Stimulated activated CD4-positive, alpha-beta T cell treated with anti-CD3 and anti-CD28 coated beads, Interleukin-1b, Interleukin-23, amount 100 ng/mL, for 48 hours (primary cell): ENCODE measurements at regions not wholly inside any gene's neighbourhood (a gene's known extent, or its start where the extent isn't known, plus 50 kb on each side); places are given as distances from the start of the nearest gene placed in this dataset.

Experiments used
- DNase-seq: peaks from one replicate; pipeline ENCODE4 v3.0.0-alpha.2; 2020

DNA sequence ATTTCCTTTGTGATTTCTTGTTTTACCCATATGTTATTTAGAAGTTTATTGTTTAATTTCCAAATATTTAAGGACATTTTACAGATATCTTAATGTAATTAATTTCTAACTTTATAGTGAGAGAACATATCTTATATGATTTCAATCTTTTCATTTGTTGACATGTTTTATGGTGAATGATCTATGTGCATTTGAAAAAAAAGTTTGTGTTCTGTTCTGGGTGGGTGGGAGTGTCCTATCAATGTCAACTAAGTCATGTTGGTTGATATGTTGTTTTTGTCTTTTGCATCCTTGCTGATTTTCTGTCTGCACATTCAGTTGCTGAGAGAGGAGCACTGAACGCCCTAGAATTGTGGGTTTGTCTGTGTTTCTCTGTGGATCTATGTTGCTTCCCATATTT, 50.3 kb upstream of the CBFA2T3 start:
- no peak for DNase-seq

- DNase-seq, result peak; percentile 55
Observed at GRCh38 chr16:89031715-89032659, 55.0 kb upstream of the CBFA2T3 start.

DNA sequence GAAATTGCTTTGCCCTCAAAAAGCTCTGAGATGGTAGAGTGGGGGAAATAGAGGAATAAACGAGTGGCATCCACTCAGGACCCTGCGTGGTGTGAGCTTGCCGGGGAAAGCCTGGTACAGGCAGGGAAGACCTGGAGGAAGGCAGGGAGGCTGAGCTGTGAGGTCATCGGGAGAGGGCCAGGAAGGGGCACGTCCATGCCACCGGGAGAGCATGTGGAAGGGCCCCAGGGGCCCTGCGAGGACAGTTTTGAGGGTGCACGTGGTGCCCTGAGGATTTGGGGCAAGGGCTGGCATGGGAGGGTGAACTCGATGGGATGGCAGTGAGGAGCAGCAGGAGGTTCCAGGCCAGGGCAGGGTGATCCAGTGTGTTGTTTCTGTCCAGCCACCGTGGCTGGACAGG, 56.3 kb upstream of the CBFA2T3 start:
- no peak for DNase-seq

DNA sequence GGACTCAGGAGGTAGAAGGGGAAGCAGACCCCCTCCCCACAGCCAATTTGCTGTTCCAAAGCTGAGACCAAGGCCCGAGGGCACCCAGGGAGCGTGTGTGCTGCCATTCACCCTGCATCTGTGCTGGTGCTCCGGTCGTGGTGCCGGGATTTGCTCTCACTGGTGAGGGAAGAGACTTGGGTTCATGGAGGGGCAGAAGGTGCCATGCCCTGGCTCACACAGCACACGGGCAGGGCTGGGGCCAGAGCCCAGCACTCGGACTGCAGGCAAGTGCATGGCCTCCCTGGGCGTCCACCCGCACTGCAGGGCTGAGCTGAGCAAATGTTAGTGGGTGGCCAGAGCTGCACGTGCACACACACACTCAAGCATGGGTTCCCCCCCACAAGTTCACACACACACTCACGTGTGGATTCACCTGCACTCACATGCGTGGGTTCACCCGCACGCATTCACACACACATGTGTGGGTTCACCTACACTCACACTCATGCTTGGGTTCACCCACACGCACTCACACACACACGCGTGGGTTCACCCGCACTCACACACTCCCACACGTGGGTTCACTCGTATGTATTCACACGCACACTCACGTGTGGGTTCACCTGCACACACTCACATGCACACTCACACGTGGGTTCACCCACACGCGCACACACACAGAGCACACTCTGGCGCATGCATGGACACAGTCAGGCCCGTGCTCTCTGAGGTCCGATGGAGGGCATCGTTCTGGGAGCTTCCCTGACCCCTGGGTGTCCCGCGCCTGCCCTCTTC, 57.0 kb upstream of the CBFA2T3 start:
- no peak for DNase-seq

- DNase-seq, result no peak
Observed at GRCh38 chr16:89034573-89034961, 57.6 kb upstream of the CBFA2T3 start.

- no peak for DNase-seq
Observed at GRCh38 chr16:89034971-89035668, 58.1 kb upstream of the CBFA2T3 start.

DNA sequence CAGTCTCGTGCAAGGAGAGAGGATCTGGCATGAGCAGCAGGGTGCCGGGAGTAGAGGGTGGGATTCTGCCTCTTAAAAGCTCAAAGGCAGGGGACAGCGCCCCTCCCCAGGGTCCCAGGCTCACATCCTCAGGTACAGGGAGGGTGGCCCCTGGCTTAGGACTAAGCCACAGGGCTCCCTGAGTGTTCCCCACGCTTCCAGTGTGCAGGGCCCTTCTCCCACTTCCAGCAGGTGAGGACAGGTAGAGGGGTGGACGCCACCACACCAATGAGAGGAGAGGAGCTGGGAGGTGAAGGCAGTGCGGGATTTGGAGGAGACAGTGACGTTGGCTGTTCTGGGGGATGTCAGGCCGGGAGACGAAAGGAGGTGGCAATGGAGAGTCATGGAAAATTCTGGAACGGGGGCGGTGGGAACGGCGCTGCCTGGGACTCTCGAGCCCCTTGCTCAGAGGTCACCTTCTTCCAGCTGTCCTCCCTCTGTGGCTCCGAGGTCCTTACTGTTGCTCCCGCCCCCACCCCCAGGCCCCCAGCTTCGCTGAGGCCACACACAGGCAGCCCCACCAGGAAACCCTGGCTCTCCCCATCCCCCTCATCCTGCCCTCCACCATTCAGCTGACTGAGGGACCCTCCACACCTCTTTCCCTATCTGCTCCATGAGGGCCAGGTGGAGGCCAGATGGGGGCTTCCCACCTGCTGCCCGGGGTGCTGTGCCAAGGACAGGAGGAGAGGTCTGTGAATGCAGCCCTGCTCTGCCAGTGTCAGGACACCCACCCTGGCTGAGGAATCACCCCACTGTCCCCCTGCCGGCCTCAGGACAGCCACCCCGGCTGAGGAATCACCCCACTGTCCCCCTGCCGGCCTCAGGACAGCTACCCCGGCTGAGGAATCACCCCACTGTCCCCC, 57.7 kb upstream of the ACSF3 start:
- no peak for DNase-seq

DNA sequence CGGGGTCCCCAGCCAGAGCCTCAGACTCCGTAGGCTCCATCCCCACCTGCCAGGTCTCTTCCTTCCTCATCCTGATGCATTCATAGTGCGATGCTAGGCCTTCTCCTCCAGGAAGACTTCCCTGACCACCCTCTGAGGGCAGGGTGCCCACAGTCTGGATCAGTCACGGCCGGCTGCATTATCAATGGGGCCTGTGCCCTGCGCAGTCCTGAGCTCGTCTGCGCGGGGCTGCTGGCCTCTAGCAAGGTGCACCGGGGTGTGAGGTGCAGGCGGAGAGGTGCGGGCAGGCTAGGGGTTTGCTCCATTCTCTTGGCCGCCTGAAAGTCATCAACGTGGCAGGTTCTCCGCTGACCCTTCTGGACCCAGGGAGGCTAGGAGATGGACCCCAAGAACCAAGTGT, 56.9 kb upstream of the ACSF3 start:
- DNase-seq, result no peak

DNA sequence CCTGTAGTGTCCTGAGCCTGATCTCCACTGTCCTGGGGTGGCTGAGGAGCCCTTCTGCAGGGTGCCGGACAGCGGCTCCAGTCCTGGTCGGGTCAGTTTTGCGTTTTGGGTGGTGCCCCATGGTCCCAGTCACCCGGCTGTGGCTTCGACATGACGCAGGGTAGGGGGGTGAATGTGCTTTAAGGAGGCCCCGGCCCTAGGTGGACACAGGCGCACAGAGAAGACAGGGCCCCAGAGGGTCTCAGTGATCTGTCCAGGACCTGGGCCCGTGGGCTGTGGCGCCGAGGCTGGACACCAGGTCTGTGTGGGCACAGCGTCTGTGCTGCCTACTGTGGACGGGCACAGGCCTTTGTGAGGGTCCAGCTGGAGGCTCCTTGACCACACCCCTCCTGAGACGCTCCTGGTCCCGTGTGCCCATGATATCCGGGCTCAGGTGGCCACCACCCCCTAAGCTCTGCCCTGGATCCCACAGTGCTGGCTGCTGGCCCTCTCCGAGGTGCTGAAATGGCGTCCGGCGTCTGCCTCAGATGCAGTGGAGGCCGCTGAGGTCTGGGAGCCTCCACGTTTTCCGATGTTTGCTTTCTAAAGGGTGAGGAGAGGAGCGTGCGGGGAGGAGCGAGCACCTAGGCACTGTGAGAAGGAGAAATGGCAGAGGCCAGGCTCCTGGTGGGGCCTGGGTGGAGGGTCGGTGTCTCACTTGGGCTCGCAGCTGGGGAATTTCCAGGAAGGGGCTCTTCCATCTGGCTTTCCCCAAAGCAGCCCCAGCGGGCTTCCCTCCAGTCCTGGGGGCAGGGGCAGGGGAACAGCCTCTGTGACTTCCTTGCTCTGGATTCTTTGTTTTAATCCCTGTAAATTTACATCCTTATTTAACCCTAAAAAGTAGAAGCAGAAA, 56.1 kb upstream of the ACSF3 start:
- no peak for DNase-seq

- DNase-seq, result no peak
Observed at GRCh38 chr16:89038221-89038721, 55.4 kb upstream of the ACSF3 start.

DNA sequence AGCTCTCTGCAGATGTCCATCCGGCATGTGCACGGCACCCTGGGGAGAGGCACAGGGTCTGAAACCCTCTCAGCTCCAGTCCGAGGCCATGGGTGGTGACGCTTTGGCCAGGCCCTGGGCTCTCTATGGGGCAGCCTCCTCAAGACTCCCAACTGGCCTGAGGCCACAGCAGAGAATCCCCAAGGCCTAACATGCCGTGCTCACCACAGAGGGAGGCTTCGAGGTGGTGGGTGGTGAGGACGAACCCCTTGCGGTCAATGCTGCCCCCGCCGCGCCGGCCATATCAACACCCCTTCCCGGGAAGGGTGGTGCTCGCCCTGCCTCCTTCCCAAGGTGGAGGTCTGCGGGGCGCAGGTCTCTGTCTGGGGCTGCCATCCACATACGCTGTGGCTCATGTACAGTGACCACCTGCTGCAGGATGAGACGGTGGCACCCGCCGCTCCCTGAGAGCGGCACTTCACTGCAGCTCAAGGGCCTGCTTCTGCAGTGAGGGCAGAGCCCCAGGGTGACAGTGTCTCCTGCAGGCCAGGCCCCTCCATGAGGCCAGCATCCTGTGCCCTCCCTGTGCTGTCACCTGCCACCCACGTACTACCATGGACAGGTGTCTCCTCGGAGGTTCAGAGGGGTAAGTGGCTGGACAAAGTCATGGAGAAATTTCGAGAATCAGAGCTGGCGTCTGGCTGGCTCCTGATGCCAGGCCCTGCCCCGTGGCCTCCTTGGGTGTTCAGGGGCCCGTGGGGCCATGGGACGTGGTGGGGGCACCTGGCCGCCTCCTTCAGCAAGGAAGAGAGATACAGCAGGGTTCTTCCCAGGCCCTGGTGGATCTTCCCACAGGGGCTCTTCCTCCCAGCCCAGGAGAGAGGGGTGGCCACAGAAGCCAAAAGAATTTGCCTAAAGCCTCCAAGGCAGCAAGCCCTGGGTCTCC, 54.6 kb upstream of the ACSF3 start:
- DNase-seq, result no peak

- DNase-seq, result no peak
Observed at GRCh38 chr16:89039756-89040155, 53.9 kb upstream of the ACSF3 start.

DNA sequence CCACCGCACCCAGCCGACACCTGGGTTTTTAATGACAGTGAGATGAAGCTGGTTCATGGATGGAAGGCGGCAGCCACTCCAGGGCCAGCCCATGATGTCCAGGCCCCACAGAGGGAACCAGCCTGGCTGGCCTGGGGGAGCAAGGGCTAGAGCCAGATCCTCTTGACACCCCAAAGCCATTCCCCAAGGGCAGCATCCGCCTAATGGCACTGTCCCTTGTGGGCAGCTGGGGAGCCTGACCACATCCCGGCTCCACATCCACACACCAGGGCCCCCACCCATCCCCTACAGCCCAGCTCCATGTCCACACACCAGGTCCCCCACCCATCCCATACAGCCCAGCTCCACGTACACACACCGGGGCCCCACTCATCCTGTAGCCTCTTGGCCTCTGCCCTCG, 53.3 kb upstream of the ACSF3 start:
- no peak for DNase-seq

- DNase-seq, result no peak
Observed at GRCh38 chr16:89040861-89041570, 52.6 kb upstream of the ACSF3 start.

DNA sequence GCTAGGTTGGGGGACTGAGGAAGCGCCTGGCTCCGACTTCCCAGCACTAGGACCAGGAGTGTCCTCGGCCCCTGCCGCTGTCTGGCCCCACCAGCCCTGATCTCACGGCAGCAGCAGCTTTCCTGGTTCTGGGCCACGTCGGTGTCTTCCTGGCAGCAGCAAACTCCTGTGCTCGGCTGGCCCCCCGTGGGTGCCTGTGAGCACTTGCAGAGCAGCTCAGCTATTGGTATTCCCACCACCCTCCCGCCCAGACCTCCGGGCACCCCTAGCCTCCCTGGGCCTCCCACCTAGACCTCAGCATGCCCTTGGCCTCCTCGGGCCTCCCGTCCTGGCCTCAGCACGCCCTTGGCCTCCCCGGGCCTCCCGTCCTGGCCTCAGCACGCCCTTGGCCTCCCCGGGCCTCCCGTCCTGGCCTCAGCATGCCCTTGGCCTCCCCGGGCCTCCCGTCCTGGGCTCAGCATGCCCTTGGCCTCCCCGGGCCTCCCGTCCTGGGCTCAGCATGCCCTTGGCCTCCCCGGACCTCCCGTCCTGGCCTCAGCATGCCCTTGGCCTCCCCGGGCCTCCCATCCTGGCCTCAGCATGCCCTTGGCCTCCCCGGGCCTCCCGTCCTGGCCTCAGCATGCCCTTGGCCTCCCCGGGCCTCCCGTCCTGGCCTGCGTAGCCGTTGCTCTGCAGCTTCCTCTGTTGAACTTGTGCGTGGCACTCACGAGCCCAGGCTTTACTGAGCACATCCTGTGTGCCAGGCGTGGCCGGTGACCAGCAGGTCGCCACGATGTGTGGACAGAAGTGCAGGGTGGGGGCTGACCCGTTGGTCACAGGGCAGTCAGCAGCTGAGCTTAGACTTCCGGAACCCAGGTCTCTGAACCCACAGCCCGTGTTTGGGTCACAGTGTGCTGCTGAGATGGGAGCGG, 51.8 kb upstream of the ACSF3 start:
- no peak for DNase-seq

GRCh38 chr16:89042711-89043551, 50.7 kb upstream of the ACSF3 start:
- no peak for DNase-seq
